Hematopoietic multipotent progenitor cell treated with erythropoietin and hydrocortisone succinate and interleukin-3 and kit ligand, for 15 days (in vitro differentiated cells): ENCODE measurements at regions not wholly inside any gene's neighbourhood (a gene's known extent, or its start where the extent isn't known, plus 50 kb on each side); places are given as distances from the start of the nearest gene placed in this dataset.
"Not testable (repeated sequence)": the region's sequence is repeated elsewhere in the genome, so short reads cannot be mapped to it uniquely, and the experiment has no call there.

Experiments used
- DNase-seq: peaks from one replicate; pipeline ENCODE4 v3.0.0-alpha.2; 2015; ENCODE audit warnings: low spot score

DNA sequence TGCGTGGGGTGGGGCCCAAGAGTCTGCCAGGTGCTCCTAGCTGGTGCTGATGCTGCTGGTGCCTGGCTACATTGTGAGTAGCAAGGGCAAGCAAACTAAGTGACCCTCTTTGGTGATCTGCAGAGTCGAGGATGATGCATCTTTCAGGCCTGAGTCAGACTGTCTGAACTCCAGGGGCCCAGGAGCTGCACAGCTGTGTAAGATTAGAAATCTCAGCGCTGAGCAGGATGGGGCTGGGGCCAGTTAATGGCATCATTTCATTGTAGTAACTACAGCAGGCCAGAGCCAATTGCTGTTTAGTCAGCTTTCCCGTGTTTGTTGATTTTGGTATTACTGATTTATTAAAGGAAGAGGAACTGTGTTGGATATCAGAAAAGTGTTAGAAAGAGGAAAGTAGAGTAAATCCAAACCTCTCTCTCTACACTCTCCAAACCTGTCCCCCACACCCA, 365.2 kb downstream of the PAX1 start:
- DNase-seq = no peak

DNA sequence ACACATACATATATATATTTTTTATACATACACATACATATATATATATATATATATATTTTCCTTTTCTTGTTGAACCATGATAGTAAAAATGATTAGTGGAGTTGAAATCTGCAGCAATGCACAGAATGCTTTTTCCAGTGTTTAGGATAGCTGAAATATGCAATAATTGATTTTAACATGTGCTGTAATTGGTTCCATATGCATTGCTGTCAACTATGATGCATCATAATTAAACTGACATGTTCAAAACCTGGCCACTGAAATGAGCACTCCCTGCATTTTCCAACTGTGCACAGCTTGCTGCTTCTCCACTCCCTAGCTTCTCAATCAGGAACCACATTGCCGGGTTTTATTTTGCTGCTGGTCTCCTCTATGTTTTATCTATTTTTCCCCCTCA, 358.3 kb downstream of the PAX1 start:
- DNase-seq = no peak

DNA sequence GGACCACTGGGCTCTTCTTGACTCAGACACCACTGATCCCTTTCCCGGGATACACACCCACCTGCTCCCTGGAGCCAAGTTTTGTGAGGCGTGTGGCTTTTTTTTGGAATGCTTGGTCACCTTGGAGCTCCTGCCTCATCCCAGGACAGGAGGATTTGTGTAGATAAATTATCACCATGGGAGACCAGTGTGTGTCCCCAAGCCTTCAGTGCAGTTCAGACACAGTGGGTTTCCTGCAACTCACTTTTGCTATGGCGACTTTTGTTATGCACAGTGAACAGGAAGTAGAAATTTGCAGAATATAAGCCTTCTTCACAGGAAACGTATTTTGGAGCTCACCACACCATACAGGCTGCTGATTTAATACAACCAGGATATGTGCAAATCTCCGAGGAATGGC, 357.4 kb downstream of the PAX1 start:
- DNase-seq = no peak

DNA sequence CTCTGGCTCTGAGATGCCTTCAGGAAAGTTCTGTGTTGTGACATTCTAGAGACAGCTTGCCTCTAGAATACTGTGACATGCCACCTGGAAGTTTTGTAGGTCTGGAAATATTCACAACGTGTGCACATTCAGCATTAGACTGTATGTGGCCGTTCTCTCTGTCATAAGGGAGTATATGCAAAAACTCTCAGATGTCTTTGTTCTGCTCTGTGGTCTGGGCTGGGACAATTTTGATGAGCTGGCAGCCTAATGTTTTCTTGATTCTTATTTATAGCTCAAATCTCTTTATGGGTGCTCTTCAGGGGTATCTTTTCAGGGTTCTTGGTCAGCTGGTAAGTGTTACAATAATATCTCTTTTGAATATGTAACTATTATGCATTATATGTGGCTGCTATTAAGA, 355.1 kb downstream of the PAX1 start:
- DNase-seq = no peak

DNA sequence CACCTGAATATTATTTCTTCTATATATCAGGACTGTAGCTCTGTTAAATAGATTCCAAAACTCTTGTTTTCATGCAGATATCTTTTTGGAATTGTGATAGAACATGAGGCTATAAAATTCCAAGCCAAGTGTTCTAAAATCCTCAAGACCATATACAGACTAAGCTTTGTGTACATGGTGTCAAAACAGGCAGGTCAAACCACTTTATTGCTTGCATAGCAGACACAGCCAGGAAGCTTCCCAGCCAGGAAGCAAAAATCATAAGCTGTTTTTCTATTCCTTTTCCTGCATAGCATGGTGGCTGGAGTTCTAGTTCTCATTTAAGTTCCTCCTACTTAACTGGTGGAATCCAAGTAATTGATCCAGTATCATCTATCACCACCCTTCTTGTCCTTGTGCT, 353.3 kb downstream of the PAX1 start:
- no peak for DNase-seq

DNA sequence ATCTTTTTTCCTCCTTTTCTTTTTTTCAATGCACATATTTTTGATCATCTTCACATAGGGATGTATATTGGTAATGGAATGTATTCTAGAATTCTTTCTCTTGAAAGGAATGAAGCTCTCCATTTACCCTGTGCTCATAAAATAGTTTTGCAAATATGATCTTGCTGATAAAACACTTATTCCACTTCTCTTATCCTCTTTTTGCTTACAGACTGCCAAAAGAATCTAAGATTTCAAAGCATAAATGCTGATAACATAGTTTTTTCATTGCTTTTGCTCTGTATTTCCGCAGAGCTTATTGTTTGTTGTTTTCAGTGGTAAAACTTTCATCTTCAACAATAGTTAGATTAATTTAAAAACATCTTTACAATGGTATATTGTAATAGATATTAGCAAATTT, 350.5 kb downstream of the PAX1 start:
- no peak for DNase-seq

DNA sequence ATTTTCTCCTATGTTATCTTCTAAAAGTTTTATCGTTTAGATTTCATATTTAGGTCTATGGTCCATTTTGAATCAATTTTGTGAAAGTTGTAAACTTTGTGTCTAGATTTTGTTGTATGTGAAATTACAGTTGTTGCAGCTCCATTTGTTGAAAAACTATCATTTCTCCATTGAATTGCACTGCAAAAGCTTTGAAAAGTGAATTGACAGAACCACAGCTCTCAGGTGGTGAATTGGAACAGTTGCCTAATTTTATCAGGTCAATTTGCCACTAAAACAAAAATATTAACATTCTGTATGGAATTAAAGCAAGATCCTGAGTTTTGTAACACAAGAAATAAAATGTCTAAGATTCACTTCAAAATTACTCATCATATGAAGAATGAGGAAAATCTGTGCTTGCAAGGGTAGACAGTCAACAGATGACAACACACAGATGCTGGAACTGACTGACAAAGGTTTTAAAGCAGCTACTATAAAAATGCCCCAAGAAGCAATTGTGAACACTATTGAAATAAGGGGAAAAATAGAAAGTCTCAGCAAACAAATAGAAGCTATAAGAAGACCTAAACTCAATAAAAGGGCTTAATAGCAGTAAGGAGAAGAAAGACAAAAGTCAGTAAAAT, 346.7 kb downstream of the PAX1 start:
- DNase-seq = no peak

DNA sequence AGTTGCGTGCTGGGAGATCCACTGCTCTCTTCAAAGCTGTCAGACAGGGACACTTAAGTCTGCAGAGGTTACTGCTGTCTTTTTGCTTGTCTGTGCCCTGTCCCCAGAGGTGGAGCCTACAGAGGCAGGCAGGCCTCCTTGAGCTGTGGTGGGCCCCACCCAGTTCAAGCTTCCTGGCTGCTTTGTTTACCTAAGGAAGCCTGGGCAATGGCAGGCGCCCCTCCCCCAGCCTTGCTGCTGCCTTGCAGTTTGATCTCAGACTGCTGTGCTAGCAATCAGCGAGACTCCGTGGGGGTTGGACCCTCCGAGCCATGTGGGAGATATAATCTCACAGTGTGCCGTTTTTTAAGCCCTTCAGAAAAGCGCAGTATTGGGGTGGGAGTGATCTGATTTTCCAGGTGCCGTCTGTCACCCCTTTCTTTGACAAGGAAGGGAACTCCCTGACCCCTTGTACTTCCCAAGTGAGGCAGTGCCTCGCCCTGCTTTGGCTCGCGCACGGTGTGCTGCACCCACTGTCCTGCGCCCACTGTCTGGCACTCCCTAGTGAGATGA, 340.6 kb downstream of the PAX1 start:
- DNase-seq = not testable (repeated sequence)

DNA sequence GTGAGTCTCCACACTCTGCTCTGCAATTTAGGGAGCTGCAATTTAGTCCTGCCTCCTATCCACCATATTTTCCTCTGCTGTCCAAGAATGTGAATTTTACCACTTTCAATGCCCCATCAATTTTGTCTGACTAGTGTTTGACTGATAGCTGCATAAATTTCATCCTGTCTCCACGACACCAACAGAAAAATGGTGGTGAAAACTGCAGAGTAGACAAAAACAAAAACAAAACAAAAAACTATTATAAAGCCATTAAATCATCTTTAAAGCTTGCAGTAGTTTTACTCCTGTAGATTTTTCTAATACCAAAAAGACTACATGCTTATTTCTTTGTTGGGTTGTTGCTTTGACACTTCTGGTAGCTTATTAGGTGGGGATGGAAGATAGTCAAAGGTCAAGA, 322.0 kb downstream of the PAX1 start:
- DNase-seq = no peak

DNA sequence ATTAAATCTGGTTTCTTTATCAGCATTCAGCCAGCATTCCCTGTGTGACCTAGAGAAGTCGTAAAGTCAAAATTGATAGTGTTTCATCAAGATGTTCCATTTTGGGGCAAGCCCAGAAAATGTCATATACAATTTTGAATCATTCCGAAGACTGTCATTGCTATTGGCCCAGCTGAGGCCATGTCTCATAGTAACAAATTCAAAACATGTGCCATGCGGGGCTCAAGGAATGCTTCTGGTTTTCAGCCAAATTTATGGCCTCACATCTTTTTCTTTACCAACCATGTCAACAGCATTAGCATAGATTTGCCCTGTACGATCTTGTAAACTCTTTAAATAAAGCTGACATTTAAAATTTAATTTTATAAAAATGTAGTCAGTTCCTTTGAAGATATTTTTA, 314.7 kb downstream of the PAX1 start:
- no peak for DNase-seq

DNA sequence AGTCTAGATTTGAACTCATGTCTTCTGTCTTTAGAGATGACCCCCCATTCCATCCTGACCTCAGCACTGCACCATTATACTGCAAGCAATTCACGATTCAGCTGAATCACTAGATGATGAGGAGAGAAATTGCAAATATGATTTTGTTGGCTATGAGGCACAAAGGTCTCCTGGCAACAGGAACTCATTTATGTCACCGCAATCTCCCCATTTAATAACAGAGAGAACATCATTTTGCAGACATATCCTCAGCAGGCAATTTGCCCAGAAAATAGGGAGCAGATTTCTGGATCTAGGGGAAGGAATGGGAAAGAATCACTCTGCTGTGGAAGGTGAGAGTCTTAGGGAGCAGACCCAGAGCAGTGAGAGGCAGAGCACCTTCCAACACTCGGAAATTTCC, 303.0 kb downstream of the PAX1 start:
- no peak for DNase-seq

DNA sequence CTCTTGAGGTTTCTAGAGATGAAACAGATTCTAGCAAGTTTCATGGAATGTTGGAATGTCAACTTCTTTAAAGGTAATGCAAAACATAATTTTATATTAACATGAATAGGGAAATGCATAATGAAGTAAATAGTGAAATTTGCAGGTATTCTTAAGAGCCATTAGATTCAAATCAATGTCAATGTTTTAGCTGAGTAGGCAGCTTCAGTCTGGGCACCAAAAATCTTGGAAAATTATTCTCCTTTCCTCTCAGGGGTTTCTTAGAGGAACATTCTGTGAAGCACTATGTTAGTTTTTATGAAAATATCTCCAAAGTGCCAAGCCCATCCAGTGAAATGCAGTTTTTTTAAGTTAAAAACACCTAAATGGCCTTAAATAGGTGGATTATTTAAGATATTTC, 300.8 kb downstream of the PAX1 start:
- DNase-seq = no peak

DNA sequence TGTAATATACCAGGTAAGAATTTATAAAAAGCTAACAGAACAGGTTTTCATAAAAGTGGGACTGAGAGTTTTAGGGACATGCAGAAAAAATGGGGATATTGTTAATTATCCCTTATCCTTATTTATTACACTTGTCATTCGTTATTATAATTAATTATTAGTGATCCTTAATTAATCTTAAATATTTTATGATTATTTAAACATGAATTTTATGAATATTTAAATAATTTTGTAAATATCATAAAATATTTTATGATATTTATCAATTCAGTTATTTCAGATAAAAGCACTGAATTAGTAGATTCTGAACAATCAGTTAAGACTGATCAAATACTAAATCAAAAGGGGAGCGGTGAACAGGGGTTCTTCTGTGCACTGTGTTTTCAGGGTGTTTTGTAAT, 300.1 kb downstream of the PAX1 start:
- DNase-seq = no peak

DNA sequence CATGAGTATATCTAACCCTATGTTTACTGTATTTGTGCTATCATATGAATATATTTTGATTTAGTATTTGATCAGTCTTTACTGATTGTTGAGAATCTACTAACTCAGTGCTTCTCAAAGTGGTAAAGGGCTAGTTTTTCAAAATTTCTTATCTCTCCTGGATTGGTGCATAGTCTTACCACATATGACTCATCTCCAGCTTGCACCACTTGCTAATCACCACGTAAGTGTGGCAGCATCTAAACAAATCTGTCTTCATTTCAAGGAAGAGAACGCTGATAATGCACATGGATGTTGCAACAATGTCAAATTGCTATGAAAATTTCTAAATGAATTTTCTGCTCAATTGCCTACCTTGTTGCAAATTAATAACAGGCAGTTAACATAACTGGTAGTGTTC, 299.5 kb downstream of the PAX1 start:
- DNase-seq = no peak

DNA sequence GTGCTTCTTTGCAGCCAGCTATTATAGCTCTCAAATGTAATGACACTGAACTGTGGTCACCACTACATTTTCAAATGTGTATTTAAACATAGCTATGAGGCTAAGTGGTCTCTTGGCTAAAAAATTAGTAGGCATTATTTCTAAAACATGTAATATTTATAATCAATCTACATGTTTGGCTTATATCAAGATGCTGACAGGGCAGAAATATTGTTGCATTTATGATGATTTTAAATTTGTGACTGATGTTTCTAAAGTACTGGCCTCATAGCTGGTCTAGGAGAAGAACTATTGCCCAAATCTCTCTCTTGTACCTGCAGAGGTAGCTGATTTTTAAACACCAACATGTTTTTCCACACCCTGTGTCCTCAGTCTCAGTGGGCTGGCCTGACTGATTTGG, 298.2 kb downstream of the PAX1 start:
- DNase-seq = no peak

DNA sequence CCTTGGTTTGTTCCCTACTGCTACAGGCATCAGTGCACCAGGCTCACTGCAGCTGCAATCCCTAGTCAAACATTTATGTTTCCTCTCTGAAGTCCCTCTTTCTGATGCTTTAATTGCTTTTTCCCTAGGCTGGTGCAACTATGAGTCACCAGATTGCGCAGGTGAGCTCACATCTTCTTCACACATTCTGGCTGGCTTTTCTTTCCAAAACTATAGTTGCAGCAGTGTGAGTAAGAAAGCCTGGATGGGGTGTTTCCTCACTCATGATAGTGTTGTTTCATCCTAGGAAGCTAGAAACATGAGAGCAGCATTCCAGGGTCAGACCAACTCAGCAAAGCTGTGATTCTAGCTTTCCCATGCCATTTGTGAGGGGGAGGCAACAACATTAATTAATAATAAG, 296.4 kb downstream of the PAX1 start:
- no peak for DNase-seq

DNA sequence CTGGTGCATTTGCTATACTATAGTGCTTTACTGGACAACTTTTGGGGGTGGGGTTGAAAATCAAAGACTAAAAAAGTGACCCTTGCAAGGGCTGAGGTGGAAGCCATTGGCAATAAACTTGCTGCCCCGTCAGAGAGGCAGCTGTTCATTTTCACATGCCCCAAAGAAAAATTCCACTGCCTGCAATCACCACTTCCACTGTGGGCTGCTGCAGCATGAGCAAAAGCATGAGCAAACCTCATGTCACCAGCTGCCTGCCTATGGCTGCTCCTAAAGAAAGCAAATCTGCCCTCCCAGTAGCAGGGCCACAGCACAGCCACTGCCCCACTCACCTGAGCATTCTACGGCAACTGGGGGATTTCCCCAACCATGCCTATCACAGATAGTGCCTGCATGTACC, 290.0 kb downstream of the PAX1 start:
- no peak for DNase-seq

DNA sequence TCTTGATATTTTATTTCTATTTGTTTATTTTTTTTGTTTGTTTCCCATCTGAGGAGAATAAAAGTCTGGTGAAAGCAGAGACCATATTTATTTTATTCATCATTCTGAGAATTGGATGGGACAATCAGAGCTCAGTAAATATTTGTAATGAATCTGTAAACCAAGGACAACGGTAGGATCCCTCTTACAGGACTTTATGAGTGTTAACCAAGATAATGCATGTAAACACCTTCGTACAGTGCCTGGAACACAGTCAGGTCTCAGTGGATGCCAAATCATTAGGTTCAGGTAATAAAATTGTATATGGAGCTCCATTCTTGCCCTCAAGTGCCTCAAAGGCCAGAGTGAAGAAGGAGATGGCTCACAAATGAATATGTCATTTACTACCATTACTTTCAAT, 288.7 kb downstream of the PAX1 start:
- no peak for DNase-seq

DNA sequence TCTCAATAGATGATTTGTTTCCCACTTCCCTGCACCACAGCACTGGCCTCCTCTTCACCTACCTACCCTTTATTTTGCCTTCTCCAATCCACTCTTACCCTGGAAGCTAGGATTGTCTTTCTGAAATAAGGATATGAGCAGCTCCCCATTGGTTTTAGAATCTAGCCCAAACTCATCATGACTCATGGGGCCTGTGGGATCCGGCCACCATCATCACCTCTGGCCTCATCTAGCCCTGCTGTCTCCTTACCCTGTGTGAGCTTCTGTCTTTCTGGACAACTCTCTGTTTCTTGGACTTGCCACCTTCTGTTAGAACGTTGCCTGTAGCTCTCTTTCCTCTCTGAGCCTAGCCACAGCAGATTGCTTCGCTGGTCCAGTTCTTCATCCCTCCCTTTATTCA, 277.1 kb downstream of the PAX1 start:
- DNase-seq = no peak

DNA sequence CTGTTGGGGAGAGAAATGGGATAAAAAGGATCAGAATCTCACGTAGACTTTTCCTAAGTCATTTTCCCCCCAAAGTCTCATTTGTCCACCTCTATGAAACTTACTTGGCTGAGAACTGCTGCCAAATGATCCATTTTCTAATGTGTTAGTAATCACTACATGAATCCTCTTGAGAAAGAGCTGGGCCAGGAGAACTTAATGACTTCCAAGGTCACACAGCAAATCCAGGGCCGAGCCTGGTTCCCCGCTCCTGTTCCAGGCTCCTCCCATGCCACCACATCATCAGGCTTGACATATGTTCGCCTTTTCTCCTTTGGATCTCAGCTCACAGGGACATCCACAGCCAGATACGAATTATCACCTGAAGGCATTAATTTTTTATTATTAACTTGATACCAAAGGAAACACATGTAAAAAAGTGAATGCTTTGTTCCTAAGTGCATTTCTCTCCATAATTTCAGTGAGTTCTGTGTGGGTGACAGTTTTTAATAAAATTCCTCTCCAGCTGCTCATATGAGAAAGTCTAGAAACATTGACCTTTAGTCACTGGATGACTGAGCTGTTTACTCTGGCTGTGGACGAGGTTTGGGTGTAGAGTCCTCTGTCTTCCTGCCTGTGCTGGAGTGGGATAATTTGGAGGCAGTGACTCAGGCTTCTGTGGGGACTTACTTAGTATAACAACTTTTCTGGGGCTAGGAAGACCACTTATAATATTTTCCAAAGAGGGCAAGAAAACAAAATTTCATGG, 276.3 kb downstream of the PAX1 start:
- no peak for DNase-seq

DNA sequence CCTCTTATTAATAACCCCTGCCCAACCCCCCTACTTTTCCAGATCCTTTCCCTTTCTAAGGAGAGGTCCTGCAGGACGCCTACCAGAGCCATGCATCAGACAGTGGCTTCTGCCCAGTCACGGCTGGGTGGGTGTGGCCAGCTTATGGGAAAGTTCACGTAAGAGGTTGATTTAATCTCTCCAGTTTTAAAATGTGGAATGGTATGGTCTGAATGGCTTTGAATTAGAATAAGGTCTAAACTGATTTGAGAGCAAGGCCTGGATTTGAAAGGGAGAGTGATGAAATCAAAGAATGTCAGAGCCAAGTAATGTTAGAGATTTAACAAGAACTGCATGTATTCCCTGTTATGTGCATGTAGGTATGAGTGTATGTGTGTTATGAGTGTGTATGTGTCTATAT, 275.7 kb downstream of the PAX1 start:
- no peak for DNase-seq

DNA sequence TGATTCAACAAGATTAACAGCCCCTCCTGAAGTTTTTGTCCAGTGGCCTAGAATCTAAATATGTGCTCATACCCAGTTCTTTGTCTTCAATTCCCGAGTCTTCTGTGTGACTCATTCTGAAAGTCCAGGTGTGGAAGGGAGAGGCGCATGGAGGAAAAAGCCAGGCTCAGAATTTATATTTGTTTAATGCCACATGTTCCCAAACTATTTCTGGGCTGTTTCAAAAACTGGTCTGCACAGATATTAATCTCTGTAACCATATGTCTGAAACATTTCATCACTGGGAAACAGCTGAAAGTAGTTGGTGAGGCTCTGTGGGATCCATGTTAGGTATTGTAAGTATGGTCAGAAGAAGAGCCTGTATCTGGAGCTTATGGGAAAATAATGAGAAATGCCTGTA, 266.0 kb downstream of the PAX1 start:
- DNase-seq = no peak

DNA sequence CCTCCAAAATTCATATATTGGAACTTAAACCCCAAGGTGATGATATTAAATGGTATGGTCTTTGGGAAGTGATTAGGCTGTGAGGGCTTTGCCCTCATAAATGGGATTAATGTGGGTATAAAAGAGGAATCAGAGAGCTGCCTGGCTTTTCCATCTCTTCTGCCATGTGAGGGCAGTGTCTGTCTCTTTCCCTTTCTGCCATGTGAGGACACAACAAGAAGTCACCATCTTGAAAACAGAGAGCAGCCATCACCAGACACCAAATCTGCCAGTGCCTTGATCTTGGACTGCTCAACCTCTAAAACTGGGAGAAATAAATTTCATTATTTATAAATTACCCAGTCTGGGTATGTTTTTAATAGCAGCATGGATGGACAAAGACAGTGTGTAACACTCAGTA, 263.0 kb downstream of the PAX1 start:
- DNase-seq = no peak

DNA sequence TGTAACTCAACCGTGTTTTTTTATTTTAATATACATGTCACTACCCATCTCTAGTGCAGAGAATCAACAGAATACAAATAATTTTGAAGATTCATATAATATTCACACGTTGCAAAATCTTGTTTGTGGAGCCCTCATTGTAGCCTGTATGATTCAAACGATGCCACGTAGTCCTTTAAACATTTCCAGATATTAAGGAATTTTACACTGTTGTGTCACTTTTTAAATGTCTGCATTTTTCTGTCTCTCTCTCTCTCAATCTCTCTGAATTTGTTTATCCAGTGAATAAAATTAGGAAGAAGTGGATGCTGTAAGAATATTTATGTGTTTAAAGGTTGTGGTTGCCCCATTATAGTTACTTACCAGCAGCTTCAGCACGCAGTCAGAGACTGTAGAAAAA, 262.0 kb downstream of the PAX1 start:
- no peak for DNase-seq
